GM12878 (cell line): ENCODE measurements at regions not wholly inside any gene's neighbourhood (a gene's known extent, or its start where the extent isn't known, plus 50 kb on each side); places are given as distances from the start of the nearest gene placed in this dataset.

ENCODE experiments used
- CTCF ChIP-seq, 3 experiments: IDR thresholded peaks in 2 of 3; conservative IDR thresholded peaks in 1 of 3; 2 replicates each; pipeline ENCODE4 v1.5.1; 2011; ENCODE audit warnings: low read depth in 3 of 3, low read length in 3 of 3, mild to moderate bottlenecking in 3 of 3, control low read depth in 2 of 3, moderate library complexity in 2 of 3, inconsistent platforms in 1 of 3, mixed read lengths in 1 of 3; ENCODE audit not compliant: control insufficient read depth in 2 of 3, insufficient read depth in 1 of 3; ENCODE audit errors: extremely low read depth in 1 of 3
- EZH2 ChIP-seq: IDR thresholded peaks from 2 replicates; pipeline ENCODE4 v1.6.1; 2012; ENCODE audit warnings: low read depth, mild to moderate bottlenecking, control low read depth, inconsistent platforms, low read length, borderline replicate concordance; ENCODE audit not compliant: control insufficient read depth
- FOXM1 ChIP-seq: IDR thresholded peaks from 2 replicates; pipeline ENCODE4 v1.6.1; 2012; ENCODE audit warnings: low read depth, mild to moderate bottlenecking, inconsistent platforms, low read length, moderate library complexity
- NR2C2 ChIP-seq: IDR thresholded peaks from 2 replicates; pipeline ENCODE4 v1.6.1; 2011; ENCODE audit warnings: borderline replicate concordance, low read depth; ENCODE audit not compliant: control insufficient read depth, insufficient read length
- POLR2A ChIP-seq: IDR thresholded peaks from 2 replicates; pipeline ENCODE4 v1.6.1; 2011; ENCODE audit warnings: low read depth, mild to moderate bottlenecking, low read length
- SREBF2 ChIP-seq: IDR thresholded peaks from 2 replicates; pipeline ENCODE4 v1.6.1; 2012; ENCODE audit warnings: mild to moderate bottlenecking, low read length

- TF ChIP-seq EZH2 (no peak), SREBF2 (no peak), NR2C2 (no peak), CTCF (IDR thresholded peaks at IDR 0.05 in 2 of 3, conservative IDR thresholded peaks at IDR 0.05 in 1 of 3; ENCODE audit: control insufficient read depth in 2 of 3, extremely low read depth in 1 of 3, insufficient read depth in 1 of 3, low read depth in 3 of 3, low read length in 3 of 3) (no peak), POLR2A (no peak), FOXM1 (no peak)
These were observed 106.1 kb upstream of the RFLNA start for GRCh38 chr12:124188561-124189405.
